Activated CD8-positive, alpha-beta memory T cell treated with anti-CD3 and anti-CD28 coated beads for 24 hours (primary cell): ENCODE measurements at regions not wholly inside any gene's neighbourhood (a gene's known extent, or its start where the extent isn't known, plus 50 kb on each side); places are given as distances from the start of the nearest gene placed in this dataset.
"Not testable (repeated sequence)": the region's sequence is repeated elsewhere in the genome, so short reads cannot be mapped to it uniquely, and the experiment has no call there.

ENCODE experiments used
- DNase-seq: peaks from one replicate; pipeline ENCODE4 v3.0.0-alpha.2; 2020

GRCh38 chr21:35482933-35483662 is 434.0 kb upstream of the RUNX1 start:
- DNase-seq, result no peak

GRCh38 chr21:35482096-35482495 is 433.0 kb upstream of the RUNX1 start:
- DNase-seq, result no peak

GRCh38 chr21:35481005-35481404 is 431.9 kb upstream of the RUNX1 start:
- no peak for DNase-seq

GRCh38 chr21:35479529-35479928 is 430.4 kb upstream of the RUNX1 start:
- DNase-seq, result no peak

- no peak for DNase-seq
These were observed 430.0 kb upstream of the RUNX1 start for GRCh38 chr21:35479065-35479448.

GRCh38 chr21:35478161-35479064 is 429.3 kb upstream of the RUNX1 start:
- DNase-seq, result no peak

GRCh38 chr21:35477622-35478021 is 428.5 kb upstream of the RUNX1 start:
- no peak for DNase-seq

- DNase-seq, result no peak
These were observed 427.7 kb upstream of the RUNX1 start for GRCh38 chr21:35476621-35477395.

- no peak for DNase-seq
These were observed 426.7 kb upstream of the RUNX1 start for GRCh38 chr21:35475762-35476161.

GRCh38 chr21:35475009-35475408 is 425.9 kb upstream of the RUNX1 start:
- DNase-seq, result no peak

- DNase-seq, result no peak
These were observed 424.4 kb upstream of the RUNX1 start for GRCh38 chr21:35473496-35473895.

GRCh38 chr21:35470522-35470921 is 421.4 kb upstream of the RUNX1 start:
- no peak for DNase-seq

- DNase-seq, result no peak
These were observed 420.4 kb upstream of the RUNX1 start for GRCh38 chr21:35469498-35469897.

GRCh38 chr21:35468991-35469390 is 419.9 kb upstream of the RUNX1 start:
- DNase-seq, result no peak

GRCh38 chr21:35467566-35467965 is 418.5 kb upstream of the RUNX1 start:
- DNase-seq, result no peak

GRCh38 chr21:35466681-35467080 is 417.6 kb upstream of the RUNX1 start:
- DNase-seq, result not testable (repeated sequence)

GRCh38 chr21:35465741-35466140 is 416.6 kb upstream of the RUNX1 start:
- no peak for DNase-seq

- DNase-seq, result no peak
These were observed 412.6 kb upstream of the RUNX1 start for GRCh38 chr21:35461700-35462099.

- no peak for DNase-seq
These were observed 411.3 kb upstream of the RUNX1 start for GRCh38 chr21:35460441-35460840.

GRCh38 chr21:35458405-35458804 is 409.3 kb upstream of the RUNX1 start:
- no peak for DNase-seq

- no peak for DNase-seq
These were observed 408.1 kb upstream of the RUNX1 start for GRCh38 chr21:35457097-35457804.

- DNase-seq, result no peak
These were observed 402.2 kb upstream of the RUNX1 start for GRCh38 chr21:35451276-35451675.

- no peak for DNase-seq
These were observed 401.7 kb upstream of the RUNX1 start for GRCh38 chr21:35450830-35451229.
